ENCODE measurements at regions not wholly inside any gene's neighbourhood (a gene's known extent, or its start where the extent isn't known, plus 50 kb on each side); places are given as distances from the start of the nearest gene placed in this dataset.

DNA sequence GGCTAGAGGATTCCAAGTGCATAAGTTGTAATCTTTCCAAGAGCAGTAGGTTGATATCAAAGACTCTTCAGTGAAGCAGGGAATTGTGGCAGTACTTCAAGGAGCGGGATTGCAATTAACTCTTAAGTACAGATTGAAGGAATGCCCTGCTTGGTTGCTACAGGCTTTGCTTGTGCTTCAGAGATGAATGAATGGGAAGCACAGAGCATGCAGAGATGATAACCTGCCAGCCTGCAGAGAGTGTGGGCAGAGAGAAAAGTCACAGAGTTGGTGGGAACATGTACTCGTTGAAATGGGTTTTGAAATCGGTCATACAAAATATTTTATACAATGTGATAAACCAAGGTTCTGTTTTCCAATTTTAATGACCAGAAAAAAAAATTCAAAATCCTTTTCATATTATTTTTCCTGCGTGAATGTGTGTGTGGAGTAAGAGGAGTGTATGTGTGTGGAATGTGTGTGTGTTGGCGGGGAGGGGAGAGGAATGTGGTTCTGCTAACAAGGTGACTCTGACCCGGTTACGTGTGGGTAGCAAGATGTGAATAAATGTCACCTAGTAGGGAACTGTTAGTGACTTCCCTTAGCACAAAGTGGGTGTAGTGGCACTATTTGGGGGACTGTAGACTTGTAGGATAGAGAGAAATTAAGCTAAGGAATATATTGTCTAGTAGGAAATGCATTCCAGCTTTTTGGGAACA, 697.8 kb downstream of the GATA3 start:
- TF ChIP-seq CTCF (IDR thresholded peaks at IDR 0.05; ENCODE audit: low read depth, low read length) = no peak
- H3K4me3 ChIP-seq (replicated peaks in 1 of 2; ENCODE audit: low read depth in 2 of 2, low read length in 2 of 2) = no peak overlapping the region
- no peak for DNase-seq (ENCODE audit: low read depth in 2 of 2)

DNA sequence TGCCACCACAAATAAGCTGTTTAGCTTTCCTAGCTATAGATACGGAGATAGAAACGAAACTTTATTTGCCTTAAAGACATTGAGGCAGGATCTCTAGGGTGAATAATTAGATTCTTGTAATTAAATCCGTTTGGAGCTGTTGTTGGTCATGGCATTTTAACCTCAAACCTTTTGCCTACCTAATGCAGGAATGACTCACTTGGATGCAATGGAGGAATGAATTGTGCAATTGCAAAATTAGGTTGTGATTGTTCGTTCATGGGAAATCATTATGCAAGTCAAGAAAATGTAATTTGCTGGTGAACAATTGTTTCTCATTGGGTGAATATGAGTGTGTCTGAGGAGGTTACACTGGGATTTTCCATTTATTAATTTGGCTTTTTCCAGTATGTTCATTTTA, 703.5 kb downstream of the GATA3 start:
- peak in 1 of 2 donors; percentile 0 for DNase-seq (ENCODE audit: low read depth in 2 of 2)
- TF ChIP-seq CTCF (IDR thresholded peaks at IDR 0.05; ENCODE audit: low read depth, low read length) = no peak
- H3K4me3 ChIP-seq (replicated peaks in 1 of 2; ENCODE audit: low read depth in 2 of 2, low read length in 2 of 2) = no peak overlapping the region

DNA sequence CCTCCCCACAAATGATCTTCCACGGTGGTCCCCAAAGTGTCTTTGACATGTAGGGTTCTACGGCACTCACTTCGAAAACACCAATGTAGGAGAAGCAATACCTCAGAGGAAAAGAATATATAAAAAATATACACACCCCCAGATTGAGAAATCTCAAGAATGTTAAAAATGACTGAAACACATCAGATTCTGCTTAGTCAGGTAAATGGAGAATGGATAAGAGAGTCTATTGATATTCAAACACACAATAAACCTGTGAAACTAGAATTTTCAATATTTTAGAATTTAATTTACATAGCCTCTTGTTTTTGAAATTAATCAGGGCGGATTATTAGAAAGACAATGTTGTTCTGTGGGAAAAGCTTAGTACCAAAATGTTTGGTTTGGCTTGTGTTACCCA, 712.4 kb downstream of the GATA3 start:
- no peak overlapping the region for H3K4me3 ChIP-seq (replicated peaks in 1 of 2; ENCODE audit: low read depth in 2 of 2, low read length in 2 of 2)
- DNase-seq (ENCODE audit: low read depth in 2 of 2) = no peak
- no peak for TF ChIP-seq CTCF (IDR thresholded peaks at IDR 0.05; ENCODE audit: low read depth, low read length)

DNA sequence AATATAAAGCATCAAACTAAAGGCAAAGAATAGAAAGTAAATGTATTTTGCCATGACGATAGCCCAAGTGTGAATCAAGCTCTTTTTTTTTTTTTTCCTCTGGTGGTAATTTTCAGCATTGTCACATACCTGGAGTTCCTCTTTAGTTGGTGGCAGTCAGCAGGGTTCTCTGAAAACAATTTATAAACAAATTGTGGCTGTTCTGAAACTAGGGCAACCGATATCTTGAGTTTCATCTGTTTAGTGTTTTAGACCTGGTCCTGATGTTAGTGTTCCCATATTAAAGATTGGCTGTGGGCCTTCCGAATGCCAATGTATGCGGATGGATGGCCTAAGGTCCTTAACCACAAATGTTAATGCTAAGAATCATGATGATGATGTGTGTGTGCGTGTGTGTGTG, 713.1 kb downstream of the GATA3 start:
- DNase-seq (ENCODE audit: low read depth in 2 of 2) = no peak
- no peak for TF ChIP-seq CTCF (IDR thresholded peaks at IDR 0.05; ENCODE audit: low read depth, low read length)
- no peak overlapping the region for H3K4me3 ChIP-seq (replicated peaks in 1 of 2; ENCODE audit: low read depth in 2 of 2, low read length in 2 of 2)

- DNase-seq (ENCODE audit: low read depth in 2 of 2) = no peak
- H3K4me3 ChIP-seq (replicated peaks in 1 of 2; ENCODE audit: low read depth in 2 of 2, low read length in 2 of 2) = no peak overlapping the region
- TF ChIP-seq CTCF (IDR thresholded peaks at IDR 0.05; ENCODE audit: low read depth, low read length) = no peak
Observed at GRCh38 chr10:8768341-8768740, 713.9 kb downstream of the GATA3 start.

DNA sequence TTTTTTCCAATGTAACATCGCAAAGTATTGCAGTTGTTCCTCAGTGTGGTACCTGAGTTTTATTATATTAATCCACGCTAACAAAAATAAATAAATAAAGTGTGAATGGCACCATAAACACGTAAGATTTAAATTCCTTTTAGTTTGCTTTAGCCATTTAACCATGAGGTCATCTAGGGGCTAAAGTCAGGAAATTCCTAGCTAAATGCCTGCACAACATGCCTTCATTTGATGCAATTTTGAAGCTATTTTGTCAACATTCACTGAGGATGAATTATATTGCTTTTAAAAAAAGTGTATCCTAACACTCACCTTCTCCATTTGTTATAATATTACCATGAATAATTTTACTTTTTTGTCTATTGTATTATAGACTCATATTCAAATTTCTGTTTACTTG, 714.4 kb downstream of the GATA3 start:
- TF ChIP-seq CTCF (IDR thresholded peaks at IDR 0.05; ENCODE audit: low read depth, low read length) = no peak
- DNase-seq (ENCODE audit: low read depth in 2 of 2) = no peak
- no peak overlapping the region for H3K4me3 ChIP-seq (replicated peaks in 1 of 2; ENCODE audit: low read depth in 2 of 2, low read length in 2 of 2)
